SK-N-SH treated with all-trans-retinoic acid at 6 μM for 48 hours (cell line): ENCODE measurements at regions not wholly inside any gene's neighbourhood (a gene's known extent, or its start where the extent isn't known, plus 50 kb on each side); places are given as distances from the start of the nearest gene placed in this dataset.

Source experiments
- ARNTL ChIP-seq: fragments of 450-650 bp; formaldehyde crosslinking; IDR thresholded peaks from 2 replicates; pipeline ENCODE4 v1.5.0; 2020; ENCODE audit warnings: low read depth, mild to moderate bottlenecking, moderate library complexity, borderline replicate concordance
- BACH2 ChIP-seq: fragments of 250-450 bp; sonication (Bioruptor Pico); IDR thresholded peaks from 2 replicates; pipeline ENCODE4 v1.9.0; 2021; ENCODE audit warnings: mild to moderate bottlenecking, borderline replicate concordance
- CREB5 ChIP-seq: fragments of 250-450 bp; sonication (Bioruptor Pico); IDR thresholded peaks from 2 replicates; pipeline ENCODE4 v1.5.1; 2020; ENCODE audit warnings: low read depth, mild to moderate bottlenecking, moderate library complexity
- OSR1 ChIP-seq: fragments of 250-450 bp; sonication (Bioruptor Pico); IDR thresholded peaks from 2 replicates; pipeline ENCODE4 v1.8.0; 2022; ENCODE audit warnings: moderate library complexity, mild to moderate bottlenecking, inconsistent platforms
- PPARA ChIP-seq: fragments of 250-450 bp; sonication (Bioruptor Pico); IDR thresholded peaks from 2 replicates; pipeline ENCODE4 v1.5.0; 2020; ENCODE audit warnings: mild to moderate bottlenecking, borderline replicate concordance
- TOX ChIP-seq: fragments of 250-450 bp; sonication (Bioruptor Pico); IDR thresholded peaks from 2 replicates; pipeline ENCODE4 v1.8.0; 2021; ENCODE audit warnings: mild to moderate bottlenecking, moderate library complexity, borderline replicate concordance
- ZC3H10 ChIP-seq: fragments of 250-450 bp; sonication (Bioruptor Pico); IDR thresholded peaks from 2 replicates; pipeline ENCODE4 v1.5.1; 2021; ENCODE audit warnings: mild to moderate bottlenecking, moderate library complexity
- ZFP30 ChIP-seq: fragments of 450-650 bp; formaldehyde crosslinking; IDR thresholded peaks from 2 replicates; pipeline ENCODE4 v1.5.0; 2022; ENCODE audit warnings: mild to moderate bottlenecking, moderate library complexity
- ZNF8 ChIP-seq: fragments of 450-650 bp; formaldehyde crosslinking; IDR thresholded peaks from 2 replicates; pipeline ENCODE4 v1.5.0; 2020; ENCODE audit warnings: mild to moderate bottlenecking, moderate library complexity
- TF ChIP-seq, protein P1 (sequence below): fragments of 250-450 bp; sonication (Bioruptor Pico); IDR thresholded peaks from 2 replicates; pipeline ENCODE4 v1.8.0; 2020; ENCODE audit warnings: mild to moderate bottlenecking, moderate library complexity, borderline replicate concordance

GRCh38 chr20:8963330-8963729 lies 105.6 kb upstream of the PLCB4 start:
- no peak for TF ChIP-seq CREB5 (CRISPR knock-in tag)
- TF ChIP-seq PPARA, result no peak
- no peak for TF ChIP-seq ZC3H10 (CRISPR knock-in tag)
- TF ChIP-seq ZFP30, result no peak
- TF ChIP-seq, protein P1, sequence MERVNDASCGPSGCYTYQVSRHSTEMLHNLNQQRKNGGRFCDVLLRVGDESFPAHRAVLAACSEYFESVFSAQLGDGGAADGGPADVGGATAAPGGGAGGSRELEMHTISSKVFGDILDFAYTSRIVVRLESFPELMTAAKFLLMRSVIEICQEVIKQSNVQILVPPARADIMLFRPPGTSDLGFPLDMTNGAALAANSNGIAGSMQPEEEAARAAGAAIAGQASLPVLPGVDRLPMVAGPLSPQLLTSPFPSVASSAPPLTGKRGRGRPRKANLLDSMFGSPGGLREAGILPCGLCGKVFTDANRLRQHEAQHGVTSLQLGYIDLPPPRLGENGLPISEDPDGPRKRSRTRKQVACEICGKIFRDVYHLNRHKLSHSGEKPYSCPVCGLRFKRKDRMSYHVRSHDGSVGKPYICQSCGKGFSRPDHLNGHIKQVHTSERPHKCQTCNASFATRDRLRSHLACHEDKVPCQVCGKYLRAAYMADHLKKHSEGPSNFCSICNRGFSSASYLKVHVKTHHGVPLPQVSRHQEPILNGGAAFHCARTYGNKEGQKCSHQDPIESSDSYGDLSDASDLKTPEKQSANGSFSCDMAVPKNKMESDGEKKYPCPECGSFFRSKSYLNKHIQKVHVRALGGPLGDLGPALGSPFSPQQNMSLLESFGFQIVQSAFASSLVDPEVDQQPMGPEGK (CRISPR knock-in tag), result no peak
- TF ChIP-seq OSR1 (CRISPR knock-in tag), result no peak
- no peak for TF ChIP-seq ZNF8 (CRISPR knock-in tag)
- TF ChIP-seq TOX, result no peak
- TF ChIP-seq BACH2 (CRISPR knock-in tag), result no peak
- no peak for TF ChIP-seq ARNTL
